Heart right ventricle (tissue), 16 donors: ENCODE measurements at regions not wholly inside any gene's neighbourhood (a gene's known extent, or its start where the extent isn't known, plus 50 kb on each side); places are given as distances from the start of the nearest gene placed in this dataset.

Experiments
- ATAC-seq, 8 donors: fragments of 200-7000 bp; cut with Tn5 transposase; one replicate each; pipeline ENCODE4 v1.9.1; 2020; ENCODE audit warnings: mild to moderate bottlenecking in 8 of 8, moderate library complexity in 8 of 8, moderate number of reproducible peaks in 1 of 8
- DNase-seq, 2 donors: peaks; one replicate each; pipeline ENCODE4 v3.0.0-alpha.2; 2020
- H3K27ac ChIP-seq, 10 donors: fragments of 200-600 bp; sonication (generic) in 2 of 10; one replicate each; pipeline versions ENCODE4 v1.5.0 to v1.8.0; 2020 to 2022; ENCODE audit warnings: mild to moderate bottlenecking in 3 of 10
- H3K27me3 ChIP-seq, 7 donors: fragments of 200-600 bp; one replicate each; pipeline ENCODE4 v1.8.0; 2021 to 2022; ENCODE audit warnings: mild to moderate bottlenecking in 2 of 7
- H3K36me3 ChIP-seq, 9 donors: fragments of 200-600 bp; sonication (generic) in 1 of 9; one replicate each; pipeline versions ENCODE4 v1.5.0 to v1.8.0; 2020 to 2022; ENCODE audit warnings: mild to moderate bottlenecking in 2 of 9
- H3K4me1 ChIP-seq, 9 donors: fragments of 200-600 bp; sonication (generic) in 1 of 9; one replicate each; pipeline versions ENCODE4 v1.5.0 to v1.8.0; 2020 to 2022; ENCODE audit warnings: mild to moderate bottlenecking in 4 of 9
- H3K4me3 ChIP-seq, 10 donors: fragments of 200-600 bp; sonication (generic) in 2 of 10; one replicate each; pipeline versions ENCODE4 v1.5.0 to v1.8.0; 2020 to 2022; ENCODE audit warnings: mild to moderate bottlenecking in 7 of 10, moderate library complexity in 2 of 10
- H3K9me3 ChIP-seq, 11 donors: fragments of 200-600 bp in 10 of 11; sonication (generic) in 2 of 11; one replicate each; pipeline versions ENCODE4 v1.5.0 to v1.8.0; 2013 to 2022; ENCODE audit warnings: mild to moderate bottlenecking in 2 of 11, control low read depth in 1 of 11, moderate library complexity in 1 of 11
- WGBS, 2 donors: extraction: QIAGEN DNeasy Blood & Tissue Kit; methylation state at CpG; one replicate each; pipeline ENCODE4 v1.1.7; 2013; ENCODE audit warnings: inconsistent platforms in 1 of 2; 5-methylcytosine and 5-hydroxymethylcytosine counted together
- intact Hi-C, 10 donors: fragments of 100-400 bp; cut with DNase I; formaldehyde crosslinking; loops; one replicate each; pipeline versions ENCODE4 v1.11.1 to v1.14.2; 2022
- TF ChIP-seq, protein P1 (sequence below), 9 donors: fragments of 200-600 bp; sonication (generic) in 2 of 9; IDR thresholded peaks; one replicate each; pipeline versions ENCODE4 v1.5.0 to v1.8.0; 2021 to 2022; ENCODE audit warnings: antibody characterized with exemption in 9 of 9, mild to moderate bottlenecking in 5 of 9, moderate library complexity in 1 of 9
- donor health status: Arrhythmogenic right ventricular cardiomyopathy.
- donor health status: ischemic (EF 13 %, LVEDD 7.1; RV severe dilation, severe dysfunction).
- donor health status: healthy with polysubstance abuse.
- donor health status: DM: no; HTN: yes; CAD: no.
- donor health status: DM: no; HTN: no; CAD: no.
- donor health status: ischemic (EF 25% LVEDD 6.9; RV normal size, moderate dysfunction).
- donor health status: ischemic (EF 25% LVEDD 5.7; RV mildly dilated, moderate dysfunction).
- donor health status: healthy.
- donor health status: DM: yes; HTN: yes; CAD: no.
- donor health status: Ischemic cardiomyopathy.
- donor health status: ischemic (EF 35%, LVEDD 5.7; RV mildly dilated, moderate dysfunction).
- donor health status: nonischemic (EF 11% LVEDD 7.7; RV severe dilation, severe dysfunction).
- donor health status: DM: yes; HTN: yes; CAD: no.
- donor health status: PGD.
- donor health status: ischemic (EF 29% LVEDD 5.4; RV normal size, mild dysfunction).
- donor health status: nonischemic (EF 23%, LVEDD 6.1; RV moderate dilation, normal function).

DNA sequence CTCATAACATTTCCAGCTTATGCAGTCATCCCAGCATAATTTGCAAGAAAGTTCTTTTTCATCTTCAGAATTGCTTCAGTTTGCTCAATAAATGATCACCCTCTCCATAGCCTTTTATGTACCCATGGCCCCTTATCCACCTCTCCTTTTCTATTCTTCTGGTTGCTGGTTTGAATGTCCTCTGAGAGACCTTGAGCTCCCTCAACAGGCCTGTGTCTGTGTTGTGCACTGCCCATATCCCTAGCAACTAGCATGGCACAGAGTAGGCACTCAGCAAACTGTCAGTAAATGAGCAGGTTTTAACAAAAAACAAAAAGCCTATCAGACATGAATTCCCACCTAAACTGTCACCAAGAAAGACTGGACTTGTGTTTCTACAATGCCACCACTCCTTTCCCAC is 160.5 kb downstream of the AKAIN1 start:
- no peak for ATAC-seq

DNA sequence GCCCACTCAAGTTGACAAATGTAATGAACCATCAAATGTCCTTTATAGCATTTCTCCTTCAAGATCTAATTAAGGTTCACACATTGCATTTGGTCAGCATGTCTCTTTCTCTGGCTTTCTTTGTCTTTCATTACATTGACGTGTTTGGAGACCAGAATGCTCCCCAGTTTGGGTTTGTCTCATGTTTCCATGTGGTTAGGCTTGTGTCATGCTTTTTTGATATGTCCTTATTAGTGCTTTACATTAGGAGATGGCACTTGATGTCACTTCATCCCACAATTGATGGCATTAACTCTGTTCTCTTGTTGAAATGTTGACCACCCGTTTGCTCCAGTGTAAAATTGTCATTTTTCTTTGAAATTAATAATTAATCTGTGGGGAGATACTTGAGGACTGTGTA is 165.8 kb downstream of the AKAIN1 start:
- WGBS, 2 donors: 53 to 63% methylated on average over 2 of the region's 2 CpGs

More for the DNA sequence above, 160.5 kb downstream of the AKAIN1 start:
- Histone ChIP-seq H3K27ac (no peak overlapping the region), H3K4me3 (no peak overlapping the region), H3K27me3 (no peaks in the 10 kb centered on the region), H3K36me3 (no peaks in the 10 kb centered on the region), H3K9me3 (peaks cover 0 to 47% (median 12%) of the 10 kb centered on the region in 11 donors), H3K4me1 (no peaks in the 10 kb centered on the region)
- no peak for DNase-seq
- TF ChIP-seq, protein P1, sequence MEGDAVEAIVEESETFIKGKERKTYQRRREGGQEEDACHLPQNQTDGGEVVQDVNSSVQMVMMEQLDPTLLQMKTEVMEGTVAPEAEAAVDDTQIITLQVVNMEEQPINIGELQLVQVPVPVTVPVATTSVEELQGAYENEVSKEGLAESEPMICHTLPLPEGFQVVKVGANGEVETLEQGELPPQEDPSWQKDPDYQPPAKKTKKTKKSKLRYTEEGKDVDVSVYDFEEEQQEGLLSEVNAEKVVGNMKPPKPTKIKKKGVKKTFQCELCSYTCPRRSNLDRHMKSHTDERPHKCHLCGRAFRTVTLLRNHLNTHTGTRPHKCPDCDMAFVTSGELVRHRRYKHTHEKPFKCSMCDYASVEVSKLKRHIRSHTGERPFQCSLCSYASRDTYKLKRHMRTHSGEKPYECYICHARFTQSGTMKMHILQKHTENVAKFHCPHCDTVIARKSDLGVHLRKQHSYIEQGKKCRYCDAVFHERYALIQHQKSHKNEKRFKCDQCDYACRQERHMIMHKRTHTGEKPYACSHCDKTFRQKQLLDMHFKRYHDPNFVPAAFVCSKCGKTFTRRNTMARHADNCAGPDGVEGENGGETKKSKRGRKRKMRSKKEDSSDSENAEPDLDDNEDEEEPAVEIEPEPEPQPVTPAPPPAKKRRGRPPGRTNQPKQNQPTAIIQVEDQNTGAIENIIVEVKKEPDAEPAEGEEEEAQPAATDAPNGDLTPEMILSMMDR (IDR thresholded peaks at IDR 0.05): no peak
- intact Hi-C loops: no loop called here

DNA sequence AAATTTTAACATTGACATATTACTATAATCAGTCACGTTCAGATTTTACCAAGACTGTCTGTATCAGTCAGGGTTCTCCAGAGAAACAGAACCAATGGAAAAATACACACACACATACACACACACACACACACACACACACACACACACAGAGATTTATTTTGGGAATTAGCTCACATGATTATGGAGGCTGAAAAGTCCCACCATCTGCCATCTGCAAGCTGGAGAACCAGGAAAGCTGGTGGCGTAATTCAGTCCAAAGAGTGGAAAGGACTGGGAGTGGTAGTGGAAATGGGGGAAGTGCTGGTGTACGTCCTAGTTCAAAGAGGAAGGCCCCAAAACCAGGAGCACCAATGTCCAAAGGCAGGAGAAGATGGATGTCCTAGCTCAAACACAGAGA is 166.4 kb downstream of the AKAIN1 start:
- no peaks in the 10 kb centered on the region for H3K27me3 ChIP-seq
- TF ChIP-seq, protein P1 (IDR thresholded peaks at IDR 0.05): no peak
- no peak overlapping the region for H3K27ac ChIP-seq
- DNase-seq: no peak
- WGBS, 2 donors: 49 to 88% methylated on average over 2 to 3 of the region's 3 CpGs
- no peak overlapping the region for H3K4me3 ChIP-seq
- H3K9me3 ChIP-seq: peaks cover 0 to 51% (median 12%) of the 10 kb centered on the region in 11 donors
- ATAC-seq: no peak
- no peaks in the 10 kb centered on the region for H3K4me1 ChIP-seq
- H3K36me3 ChIP-seq: no peaks in the 10 kb centered on the region
- intact Hi-C loops: no loop called here

More for the DNA sequence above, 165.8 kb downstream of the AKAIN1 start:
- Histone ChIP-seq H3K27ac (no peak overlapping the region), H3K27me3 (no peaks in the 10 kb centered on the region), H3K36me3 (no peaks in the 10 kb centered on the region), H3K4me3 (no peak overlapping the region), H3K4me1 (no peaks in the 10 kb centered on the region), H3K9me3 (peaks cover 0 to 57% (median 12%) of the 10 kb centered on the region in 11 donors)
- TF ChIP-seq, protein P1 (IDR thresholded peaks at IDR 0.05): no peak
- no peak for ATAC-seq
- intact Hi-C loops: no loop called here
- no peak for DNase-seq

DNA sequence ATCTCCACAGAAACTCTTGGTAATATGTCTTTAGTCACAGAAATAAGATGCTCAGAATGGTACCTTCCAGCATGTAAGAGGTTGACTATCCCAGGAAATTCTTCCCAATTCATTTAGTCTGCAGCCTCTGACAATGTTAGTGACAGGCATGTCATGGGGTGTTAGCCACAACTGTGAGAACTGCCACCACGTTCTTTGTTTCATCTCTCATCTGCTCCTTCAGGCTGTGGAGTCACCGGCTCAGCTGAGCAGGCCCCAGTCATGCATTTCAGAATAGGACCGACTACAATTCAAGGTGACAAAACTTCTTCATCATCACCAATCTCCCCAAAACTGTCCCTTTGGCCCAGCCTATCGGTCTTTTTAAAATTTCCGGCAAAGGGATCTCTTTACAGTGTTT is 167.5 kb downstream of the AKAIN1 start:
- Histone ChIP-seq H3K36me3 (no peaks in the 10 kb centered on the region), H3K27me3 (no peaks in the 10 kb centered on the region), H3K27ac (no peak overlapping the region), H3K9me3 (peaks cover 0 to 40% (median 9%) of the 10 kb centered on the region in 11 donors), H3K4me3 (no peak overlapping the region), H3K4me1 (no peaks in the 10 kb centered on the region)
- ATAC-seq (no peak), DNase-seq (no peak)
- WGBS, 2 donors: 60 to 71% methylated on average over 5 of the region's 5 CpGs
- TF ChIP-seq, protein P1 (IDR thresholded peaks at IDR 0.05): no peak
- intact Hi-C loops: no loop called here
